GM10266 (cell line): ENCODE measurements at regions not wholly inside any gene's neighbourhood (a gene's known extent, or its start where the extent isn't known, plus 50 kb on each side); places are given as distances from the start of the nearest gene placed in this dataset.

ENCODE experiments used
- DNase-seq: peaks from one replicate; pipeline ENCODE4 v3.0.0; 2012; ENCODE audit errors: extremely low spot score
- CTCF ChIP-seq: IDR thresholded peaks from 2 replicates; pipeline ENCODE4 v1.5.1; 2012; ENCODE audit warnings: mild to moderate bottlenecking, low read depth; ENCODE audit not compliant: control insufficient read depth, insufficient read depth; ENCODE audit errors: missing control alignments

- TF ChIP-seq CTCF = no peak
These were observed 54.2 kb upstream of the ANKRD1 start for GRCh38 chr10:90975096-90975495.

GRCh38 chr10:90977162-90977854, 56.4 kb upstream of the ANKRD1 start:
- TF ChIP-seq CTCF = no peak
- peak; percentile 30 for DNase-seq

More at GRCh38 chr10:90975096-90975495, 54.2 kb upstream of the ANKRD1 start:
- no peak for DNase-seq

GRCh38 chr10:90977855-90978486, 57.1 kb upstream of the ANKRD1 start:
- no peak for DNase-seq
- no peak for TF ChIP-seq CTCF

- TF ChIP-seq CTCF = no peak
- DNase-seq = no peak
These were observed 61.6 kb upstream of the ANKRD1 start for GRCh38 chr10:90982406-90983008.

GRCh38 chr10:90983914-90984549, 63.1 kb upstream of the ANKRD1 start:
- no peak for DNase-seq

GRCh38 chr10:90984898-90985297, 64.0 kb upstream of the ANKRD1 start:
- no peak for DNase-seq
- no peak for TF ChIP-seq CTCF

More at GRCh38 chr10:90983914-90984549, 63.1 kb upstream of the ANKRD1 start:
- TF ChIP-seq CTCF = no peak

- TF ChIP-seq CTCF = no peak
- no peak for DNase-seq
These were observed 64.5 kb upstream of the ANKRD1 start for GRCh38 chr10:90985321-90985933.
